HEK293 (cell line): ENCODE measurements at regions not wholly inside any gene's neighbourhood (a gene's known extent, or its start where the extent isn't known, plus 50 kb on each side); places are given as distances from the start of the nearest gene placed in this dataset.

Source experiments
- CTCF ChIA-PET: fragments of 350-600 bp; formaldehyde crosslinking; extraction: SDS; loops from one replicate; lab custom pipeline; 2021; ENCODE audit warnings: antibody characterized with exemption; lab: Yijun Ruan, JAX
- POLR2A ChIA-PET: fragments of 300-600 bp; formaldehyde crosslinking; extraction: SDS; loops from one replicate; lab custom pipeline; 2020; ENCODE audit warnings: antibody characterized with exemption, inconsistent platforms; lab: Yijun Ruan, JAX
- H3K27ac ChIP-seq: fragments of 200-500 bp; sonication (Bioruptor generic); 2 replicates; pipeline ENCODE4 v1.5.1; 2014; ENCODE audit warnings: low read depth, low read length, control low read depth, inconsistent platforms; ENCODE audit errors: extremely low read depth
- H3K36me3 ChIP-seq, 2 experiments: fragments of 200-500 bp in 1 of 2; sonication (Bioruptor generic) in 1 of 2; 1 replicate in 1 of 2; 2 replicates in 1 of 2; pipeline ENCODE4 v1.5.1; 2014 to 2017; ENCODE audit warnings: inconsistent platforms in 2 of 2, low read length in 2 of 2; ENCODE audit not compliant: control insufficient read depth in 2 of 2, insufficient read depth in 1 of 2
- H3K4me1 ChIP-seq: fragments of 200-500 bp; sonication (Bioruptor generic); 2 replicates; pipeline ENCODE4 v1.5.1; 2014; ENCODE audit warnings: mild to moderate bottlenecking, low read length, inconsistent platforms; ENCODE audit not compliant: control insufficient read depth, insufficient read depth
- H3K4me3 ChIP-seq: 2 replicates; pipeline ENCODE4 v1.5.1; 2011; ENCODE audit warnings: low read depth, mild to moderate bottlenecking, control low read depth, low read length, moderate library complexity
- H3K9me3 ChIP-seq: fragments of 200-500 bp; sonication (Bioruptor generic); 2 replicates; pipeline ENCODE4 v1.5.1; 2014; ENCODE audit warnings: low read depth, low read length, inconsistent platforms; ENCODE audit not compliant: control insufficient read depth, insufficient read depth
- BCL11B ChIP-seq: fragments of 450-650 bp; formaldehyde crosslinking; IDR thresholded peaks from 2 replicates; pipeline ENCODE4 v1.5.1; 2016; ENCODE audit warnings: low read depth, missing biosample characterization, missing genetic modification characterization
- HOXD13 ChIP-seq: sonication (generic); formaldehyde crosslinking; IDR thresholded peaks from 2 replicates; pipeline ENCODE4 v1.8.0; 2022; ENCODE audit warnings: missing genetic modification reagents, borderline replicate concordance
- KLF8 ChIP-seq: fragments of 450-650 bp; formaldehyde crosslinking; IDR thresholded peaks from 2 replicates; pipeline ENCODE4 v1.5.1; 2016; ENCODE audit warnings: missing biosample characterization, missing genetic modification characterization
- MEIS1 ChIP-seq: sonication (generic); formaldehyde crosslinking; IDR thresholded peaks from 2 replicates; pipeline ENCODE4 v1.8.1; 2022; ENCODE audit warnings: missing genetic modification reagents, mild to moderate bottlenecking, borderline replicate concordance
- MYNN ChIP-seq: fragments of 450-650 bp; formaldehyde crosslinking; IDR thresholded peaks from 2 replicates; pipeline ENCODE4 v1.5.1; 2016; ENCODE audit warnings: missing biosample characterization, missing genetic modification characterization, borderline replicate concordance
- SCRT2 ChIP-seq: fragments of 450-650 bp; formaldehyde crosslinking; IDR thresholded peaks from 2 replicates; pipeline ENCODE4 v1.5.1; 2016; ENCODE audit warnings: missing biosample characterization, missing genetic modification characterization
- SETDB1 ChIP-seq: IDR thresholded peaks from one replicate; pipeline ENCODE4 v1.6.1; 2017; ENCODE audit warnings: mild to moderate bottlenecking, low read length, moderate library complexity, mixed read lengths; ENCODE audit not compliant: insufficient read length
- WT1 ChIP-seq: fragments of 450-650 bp; formaldehyde crosslinking; IDR thresholded peaks from 2 replicates; pipeline ENCODE4 v1.5.1; 2016; ENCODE audit warnings: missing biosample characterization, missing genetic modification characterization
- ZBTB17 ChIP-seq: fragments of 450-650 bp; formaldehyde crosslinking; IDR thresholded peaks from 2 replicates; pipeline ENCODE4 v1.5.1; 2016; ENCODE audit warnings: missing biosample characterization, missing genetic modification characterization
- ZBTB48 ChIP-seq: fragments of 450-650 bp; formaldehyde crosslinking; IDR thresholded peaks from 2 replicates; pipeline ENCODE4 v1.5.1; 2016; ENCODE audit warnings: missing biosample characterization, missing genetic modification characterization
- ZBTB49 ChIP-seq: fragments of 450-650 bp; formaldehyde crosslinking; IDR thresholded peaks from 2 replicates; pipeline ENCODE4 v1.5.1; 2016; ENCODE audit warnings: missing biosample characterization, missing genetic modification characterization, low read depth
- ZBTB6 ChIP-seq: fragments of 450-650 bp; formaldehyde crosslinking; IDR thresholded peaks from 2 replicates; pipeline ENCODE4 v1.5.1; 2017; ENCODE audit warnings: missing biosample characterization, missing genetic modification characterization
- ZEB2 ChIP-seq: fragments of 450-650 bp; formaldehyde crosslinking; IDR thresholded peaks from 2 replicates; pipeline ENCODE4 v1.5.1; 2016; ENCODE audit warnings: missing biosample characterization, missing genetic modification characterization
- ZFHX2 ChIP-seq: fragments of 450-650 bp; formaldehyde crosslinking; conservative IDR thresholded peaks from 2 replicates; pipeline ENCODE4 v1.5.1; 2016; ENCODE audit warnings: missing biosample characterization, missing genetic modification characterization
- ZFP3 ChIP-seq: fragments of 450-650 bp; formaldehyde crosslinking; IDR thresholded peaks from 2 replicates; pipeline ENCODE4 v1.5.1; 2016; ENCODE audit warnings: low read depth, missing biosample characterization, missing genetic modification characterization
- ZFP69B ChIP-seq: fragments of 450-650 bp; formaldehyde crosslinking; IDR thresholded peaks from 2 replicates; pipeline ENCODE4 v1.5.1; 2016; ENCODE audit warnings: missing biosample characterization, missing genetic modification characterization
- ZNF2 ChIP-seq: fragments of 450-650 bp; formaldehyde crosslinking; IDR thresholded peaks from 2 replicates; pipeline ENCODE4 v1.5.1; 2016; ENCODE audit warnings: missing biosample characterization, missing genetic modification characterization
- ZNF239 ChIP-seq: fragments of 450-650 bp; formaldehyde crosslinking; IDR thresholded peaks from 2 replicates; pipeline ENCODE4 v1.5.1; 2016; ENCODE audit warnings: missing biosample characterization, missing genetic modification characterization
- ZNF24 ChIP-seq: fragments of 450-650 bp; formaldehyde crosslinking; IDR thresholded peaks from 2 replicates; pipeline ENCODE4 v1.5.1; 2016; ENCODE audit warnings: missing biosample characterization, missing genetic modification characterization
- ZNF302 ChIP-seq: fragments of 450-650 bp; formaldehyde crosslinking; IDR thresholded peaks from 2 replicates; pipeline ENCODE4 v1.5.1; 2016; ENCODE audit warnings: missing biosample characterization, missing genetic modification characterization, low read depth
- ZNF350 ChIP-seq: fragments of 450-650 bp; formaldehyde crosslinking; IDR thresholded peaks from 2 replicates; pipeline ENCODE4 v1.5.0; 2017; ENCODE audit warnings: missing biosample characterization, mild to moderate bottlenecking, missing genetic modification characterization
- ZNF362 ChIP-seq: fragments of 450-650 bp; formaldehyde crosslinking; IDR thresholded peaks from 2 replicates; pipeline ENCODE4 v1.5.1; 2016; ENCODE audit warnings: missing biosample characterization, missing genetic modification characterization
- ZNF473 ChIP-seq: fragments of 450-650 bp; formaldehyde crosslinking; IDR thresholded peaks from 2 replicates; pipeline ENCODE4 v1.5.1; 2017; ENCODE audit warnings: missing biosample characterization, missing genetic modification characterization
- ZNF561 ChIP-seq: fragments of 450-650 bp; IDR thresholded peaks from 2 replicates; pipeline ENCODE4 v1.5.1; 2018; ENCODE audit warnings: missing biosample characterization, missing genetic modification characterization, borderline replicate concordance
- ZNF658 ChIP-seq: fragments of 450-650 bp; formaldehyde crosslinking; IDR thresholded peaks from 2 replicates; pipeline ENCODE4; 2016; ENCODE audit warnings: missing biosample characterization, missing genetic modification characterization
- ZNF747 ChIP-seq: fragments of 450-650 bp; formaldehyde crosslinking; IDR thresholded peaks from 2 replicates; pipeline ENCODE4 v1.5.1; 2016; ENCODE audit warnings: missing biosample characterization, missing genetic modification characterization
- ZNF768 ChIP-seq: fragments of 450-650 bp; formaldehyde crosslinking; IDR thresholded peaks from 2 replicates; pipeline ENCODE4 v1.5.1; 2018; ENCODE audit warnings: missing biosample characterization, mild to moderate bottlenecking, missing genetic modification characterization
- ZNF776 ChIP-seq: fragments of 450-650 bp; formaldehyde crosslinking; IDR thresholded peaks from 2 replicates; pipeline ENCODE4 v1.5.0; 2017; ENCODE audit warnings: missing biosample characterization, missing genetic modification characterization, borderline replicate concordance
- ZNF843 ChIP-seq: fragments of 450-650 bp; formaldehyde crosslinking; IDR thresholded peaks from 2 replicates; pipeline ENCODE4 v1.5.1; 2016; ENCODE audit warnings: missing biosample characterization, missing genetic modification characterization

GRCh38 chr14:105930572-105930971, 404.2 kb downstream of the TMEM121 start (continued):
- TF ChIP-seq ZBTB17, result no peak
- TF ChIP-seq ZNF658 (tag by site-specific recombination), result no peak
- TF ChIP-seq MYNN (tag by site-specific recombination), result no peak
- TF ChIP-seq WT1 (tag by site-specific recombination), result no peak
- no peak for TF ChIP-seq ZNF747 (tag by site-specific recombination)
- TF ChIP-seq SETDB1, result no peak
- TF ChIP-seq ZFP69B (tag by site-specific recombination), result no peak
- TF ChIP-seq ZEB2 (tag by site-specific recombination), result no peak
- TF ChIP-seq ZNF350, result no peak

- no peaks in the 10 kb centered on the region for H3K4me1 ChIP-seq
- TF ChIP-seq MEIS1 (CRISPR knock-in tag) (no peak), ZBTB49 (no peak), ZFHX2 (tag by site-specific recombination) (0 out of 2 replicates have a peak, but pooled peaks have one; percentile 9), BCL11B (tag by site-specific recombination) (no peak), ZNF561 (no peak), ZFP3 (tag by site-specific recombination) (no peak), ZNF239 (no peak), ZNF776 (tag by site-specific recombination) (no peak)
- TF ChIP-seq, all 188 proteins: peak for 1
- no peaks in the 10 kb centered on the region for H3K9me3 ChIP-seq
- H3K4me3 ChIP-seq, result no peak overlapping the region
- H3K27ac ChIP-seq, result no peak overlapping the region
- ChIA-PET POLR2A (no interaction called here), CTCF (interaction anchor here (0.6 kb wide), 1 partner anchor 17 kb away, joined by 4 read pairs; no protein-coding TSS in a partner anchor)
- H3K36me3 ChIP-seq, result no peaks in the 10 kb centered on the region
These were observed 405.6 kb downstream of the TMEM121 start for GRCh38 chr14:105931808-105932483.

GRCh38 chr14:105933238-105933637, 406.9 kb downstream of the TMEM121 start:
- H3K27ac ChIP-seq, result no peak overlapping the region
- TF ChIP-seq ZBTB48 (tag by site-specific recombination), result no peak
- TF ChIP-seq ZNF239, result no peak
- TF ChIP-seq ZNF24, result no peak
- TF ChIP-seq ZBTB6 (tag by site-specific recombination), result no peak
- no peak for TF ChIP-seq ZNF843 (tag by site-specific recombination)
- TF ChIP-seq ZNF473 (tag by site-specific recombination), result no peak
- no peak for TF ChIP-seq MYNN (tag by site-specific recombination)
- no peak for TF ChIP-seq ZNF776 (tag by site-specific recombination)
- no peak for TF ChIP-seq KLF8
- TF ChIP-seq HOXD13 (CRISPR knock-in tag), result no peak
- TF ChIP-seq ZNF2 (tag by site-specific recombination), result no peak
- no peak for TF ChIP-seq ZNF362
- TF ChIP-seq SCRT2 (tag by site-specific recombination), result no peak
- TF ChIP-seq ZNF768, result no peak
- no peak for TF ChIP-seq ZNF302 (tag by site-specific recombination)
- TF ChIP-seq, all 188 proteins: peak for 0
- Histone ChIP-seq H3K9me3 (no peaks in the 10 kb centered on the region), H3K4me1 (no peaks in the 10 kb centered on the region), H3K36me3 (no peaks in the 10 kb centered on the region), H3K4me3 (no peak overlapping the region)
- POLR2A ChIA-PET, result no interaction called here
- CTCF ChIA-PET, result interaction anchor here (0.7 kb wide), 1 partner anchor 237 kb away, joined by 3 read pairs; no protein-coding TSS in a partner anchor
